GM23248 (cell line): ENCODE measurements at regions not wholly inside any gene's neighbourhood (a gene's known extent, or its start where the extent isn't known, plus 50 kb on each side); places are given as distances from the start of the nearest gene placed in this dataset.

ENCODE experiments used
- EZH2 ChIP-seq: fragments of 200-600 bp; sonication (generic); IDR thresholded peaks from 2 replicates; pipeline ENCODE4 v1.6.1; 2018; ENCODE audit warnings: antibody characterized with exemption, mild to moderate bottlenecking; ENCODE audit not compliant: insufficient read depth, poor library complexity, severe bottlenecking
- EZH2phosphoT487 ChIP-seq: fragments of 200-600 bp; sonication (generic); IDR thresholded peaks from 2 replicates; pipeline ENCODE4 v1.6.1; 2018; ENCODE audit warnings: antibody characterized with exemption, moderate library complexity, mild to moderate bottlenecking, low read depth; ENCODE audit not compliant: insufficient read depth

DNA sequence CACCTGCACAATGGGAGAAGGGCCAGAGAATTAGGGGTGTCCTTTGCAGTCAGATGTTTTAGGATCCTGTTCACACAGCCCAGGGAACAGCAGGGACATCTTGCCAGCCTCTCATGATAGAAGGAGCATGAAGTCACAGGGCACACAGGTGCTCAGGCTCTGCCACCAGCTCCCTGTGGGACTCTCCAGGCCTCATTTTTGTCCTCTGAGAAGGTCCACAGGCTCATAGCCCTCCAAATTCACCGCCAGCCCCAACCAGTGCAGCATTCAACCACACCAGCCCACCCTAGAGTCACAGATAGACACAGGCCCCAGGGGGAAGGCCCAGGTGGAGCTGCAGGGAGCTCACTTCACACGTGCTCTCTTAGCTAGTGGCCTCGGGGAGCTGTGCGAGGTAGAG, 391.7 kb downstream of the TNS1 start:
- no peak for TF ChIP-seq EZH2
- no peak for TF ChIP-seq EZH2phosphoT487
